Mammary epithelial cell (primary cell): ENCODE measurements at regions not wholly inside any gene's neighbourhood (a gene's known extent, or its start where the extent isn't known, plus 50 kb on each side); places are given as distances from the start of the nearest gene placed in this dataset.

ENCODE experiments used
- CTCF ChIP-seq, 2 donors: IDR thresholded peaks in 1 of 2; conservative IDR thresholded peaks in 1 of 2; 2 replicates each; pipeline ENCODE4 v1.5.1; 2011 to 2012; ENCODE audit warnings: inconsistent platforms in 2 of 2, low read length in 2 of 2, mild to moderate bottlenecking in 2 of 2, control low read depth in 1 of 2, low read depth in 1 of 2; ENCODE audit not compliant: insufficient read depth in 1 of 2; ENCODE audit errors: extremely low read depth in 1 of 2
- EZH2 ChIP-seq: IDR thresholded peaks from 2 replicates; pipeline ENCODE4 v1.6.1; 2012; ENCODE audit warnings: low read length, inconsistent platforms, borderline replicate concordance

GRCh38 chr6:21967056-21967974 is 329.5 kb downstream of the PRL start:
- no peak for TF ChIP-seq CTCF (conservative IDR thresholded peaks at IDR 0.05 in 1 of 2, IDR thresholded peaks at IDR 0.05 in 1 of 2; ENCODE audit: extremely low read depth in 1 of 2, insufficient read depth in 1 of 2, low read depth in 1 of 2, low read length in 2 of 2)
- TF ChIP-seq EZH2 = no peak
